C4-2B (cell line): ENCODE measurements at regions not wholly inside any gene's neighbourhood (a gene's known extent, or its start where the extent isn't known, plus 50 kb on each side); places are given as distances from the start of the nearest gene placed in this dataset.

Source experiments
- H3K27ac ChIP-seq: fragments of 450-650 bp; 2 replicates; pipeline ENCODE4 v1.5.1; 2017
- ZFX ChIP-seq: fragments of 450-650 bp; IDR thresholded peaks from 2 replicates; pipeline ENCODE4 v1.6.1; 2017
- TF ChIP-seq, protein P1 (sequence below): fragments of 450-650 bp; conservative IDR thresholded peaks from 2 replicates; pipeline ENCODE4 v1.5.1; 2017; ENCODE audit warnings: mild to moderate bottlenecking

- TF ChIP-seq ZFX: no peak
- TF ChIP-seq, protein P1, sequence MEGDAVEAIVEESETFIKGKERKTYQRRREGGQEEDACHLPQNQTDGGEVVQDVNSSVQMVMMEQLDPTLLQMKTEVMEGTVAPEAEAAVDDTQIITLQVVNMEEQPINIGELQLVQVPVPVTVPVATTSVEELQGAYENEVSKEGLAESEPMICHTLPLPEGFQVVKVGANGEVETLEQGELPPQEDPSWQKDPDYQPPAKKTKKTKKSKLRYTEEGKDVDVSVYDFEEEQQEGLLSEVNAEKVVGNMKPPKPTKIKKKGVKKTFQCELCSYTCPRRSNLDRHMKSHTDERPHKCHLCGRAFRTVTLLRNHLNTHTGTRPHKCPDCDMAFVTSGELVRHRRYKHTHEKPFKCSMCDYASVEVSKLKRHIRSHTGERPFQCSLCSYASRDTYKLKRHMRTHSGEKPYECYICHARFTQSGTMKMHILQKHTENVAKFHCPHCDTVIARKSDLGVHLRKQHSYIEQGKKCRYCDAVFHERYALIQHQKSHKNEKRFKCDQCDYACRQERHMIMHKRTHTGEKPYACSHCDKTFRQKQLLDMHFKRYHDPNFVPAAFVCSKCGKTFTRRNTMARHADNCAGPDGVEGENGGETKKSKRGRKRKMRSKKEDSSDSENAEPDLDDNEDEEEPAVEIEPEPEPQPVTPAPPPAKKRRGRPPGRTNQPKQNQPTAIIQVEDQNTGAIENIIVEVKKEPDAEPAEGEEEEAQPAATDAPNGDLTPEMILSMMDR: no peak
- H3K27ac ChIP-seq: no peak overlapping the region
These were observed 52.4 kb upstream of the WDR26 start for GRCh38 chr1:224486801-224487583.

- no peak overlapping the region for H3K27ac ChIP-seq
- TF ChIP-seq, protein P1: no peak
- TF ChIP-seq ZFX: no peak
These were observed 54.4 kb upstream of the WDR26 start for GRCh38 chr1:224488806-224489499.

- TF ChIP-seq ZFX: no peak
- TF ChIP-seq, protein P1: no peak
- H3K27ac ChIP-seq: no peak overlapping the region
These were observed 55.2 kb upstream of the WDR26 start for GRCh38 chr1:224489534-224490365.

- no peak for TF ChIP-seq ZFX
- TF ChIP-seq, protein P1: no peak
- H3K27ac ChIP-seq: no peak overlapping the region
These were observed 56.2 kb upstream of the WDR26 start for GRCh38 chr1:224490549-224491537.

- TF ChIP-seq, protein P1: no peak
- no peak for TF ChIP-seq ZFX
- H3K27ac ChIP-seq: no peak overlapping the region
These were observed 57.4 kb upstream of the WDR26 start for GRCh38 chr1:224492015-224492414.

DNA sequence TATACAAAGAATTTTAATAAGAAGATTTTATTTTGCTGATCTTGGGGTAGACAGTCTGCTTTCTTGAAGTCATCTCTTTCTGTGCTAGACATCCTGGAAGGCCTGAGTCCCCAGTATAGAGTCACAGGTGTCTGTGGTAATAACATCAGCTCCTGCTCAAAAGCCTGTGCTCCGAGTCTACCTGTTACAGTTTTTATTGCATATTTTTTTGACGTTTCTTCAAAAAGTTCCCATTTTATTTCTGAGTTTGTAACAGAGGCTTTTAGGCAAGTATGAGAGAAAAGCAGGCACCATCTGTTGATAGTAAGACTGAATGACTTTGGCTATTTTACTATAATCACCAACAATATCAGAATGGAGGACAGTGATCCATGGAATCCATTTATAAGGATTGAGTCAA, 58.0 kb upstream of the WDR26 start:
- TF ChIP-seq ZFX: no peak
- TF ChIP-seq, protein P1: no peak
- H3K27ac ChIP-seq: no peak overlapping the region
